ENCODE measurements at regions not wholly inside any gene's neighbourhood (a gene's known extent, or its start where the extent isn't known, plus 50 kb on each side); places are given as distances from the start of the nearest gene placed in this dataset.

- Mint-ChIP-seq H3K27me3 (ENCODE audit: insufficient read depth) (no peaks in the 10 kb centered on the region), H3K9me3 (peaks cover 2% of the 10 kb centered on the region), H3K36me3 (ENCODE audit: low read depth) (no peaks in the 10 kb centered on the region), H3K27ac (no peak overlapping the region), H3K4me1 (no peaks in the 10 kb centered on the region), H3K4me3 (no peak overlapping the region)
- Histone ChIP-seq H3K36me3 (ENCODE audit: control insufficient read depth, insufficient read depth, low read length) (no peaks in the 10 kb centered on the region), H3K27ac (ENCODE audit: low read depth, low read length) (no peak overlapping the region), H3K4me3 (ENCODE audit: low read length) (no peak overlapping the region), H3K9me3 (ENCODE audit: control insufficient read depth, low read length) (no peaks in the 10 kb centered on the region), H3K4me1 (ENCODE audit: control insufficient read depth, insufficient read depth, low read length) (no peaks in the 10 kb centered on the region), H3K27me3 (ENCODE audit: control insufficient read depth, insufficient read depth, low read length, poor library complexity, severe bottlenecking) (no peaks in the 10 kb centered on the region), H3K9ac (ENCODE audit: extremely low read depth, low read length, poor library complexity, severe bottlenecking) (no peak overlapping the region)
- 86 to 91% methylated on average over 1 of the region's 1 CpG for WGBS, 2 experiments (ENCODE audit: insufficient coverage in 1 of 2, insufficient read length in 1 of 2)
- DNase-seq: no peak
- TF ChIP-seq CTCF (conservative IDR thresholded peaks at IDR 0.05): no peak
Observed at GRCh38 chr3:173342679-173343078, 54.9 kb upstream of the NLGN1 start.

- Histone ChIP-seq H3K9ac (ENCODE audit: extremely low read depth, low read length, poor library complexity, severe bottlenecking) (no peak overlapping the region), H3K4me1 (ENCODE audit: control insufficient read depth, insufficient read depth, low read length) (no peaks in the 10 kb centered on the region), H3K36me3 (ENCODE audit: control insufficient read depth, insufficient read depth, low read length) (no peaks in the 10 kb centered on the region), H3K9me3 (ENCODE audit: control insufficient read depth, low read length) (no peaks in the 10 kb centered on the region), H3K4me3 (ENCODE audit: low read length) (no peak overlapping the region), H3K27ac (ENCODE audit: low read depth, low read length) (no peak overlapping the region), H3K27me3 (ENCODE audit: control insufficient read depth, insufficient read depth, low read length, poor library complexity, severe bottlenecking) (no peaks in the 10 kb centered on the region)
- Mint-ChIP-seq H3K27ac (no peak overlapping the region), H3K27me3 (ENCODE audit: insufficient read depth) (no peaks in the 10 kb centered on the region), H3K4me3 (no peak overlapping the region), H3K36me3 (ENCODE audit: low read depth) (no peaks in the 10 kb centered on the region), H3K4me1 (no peaks in the 10 kb centered on the region), H3K9me3 (peaks cover 2% of the 10 kb centered on the region)
- no peak for DNase-seq
- TF ChIP-seq CTCF (conservative IDR thresholded peaks at IDR 0.05): no peak
- 73 to 78% methylated on average over 2 of the region's 2 CpGs for WGBS, 2 experiments (ENCODE audit: insufficient coverage in 1 of 2, insufficient read length in 1 of 2)
Observed at GRCh38 chr3:173340626-173341025, 56.9 kb upstream of the NLGN1 start.

GRCh38 chr3:173336261-173336660, 61.3 kb upstream of the NLGN1 start:
- no peaks in the 10 kb centered on the region for H3K9me3 Mint-ChIP-seq
- TF ChIP-seq CTCF (conservative IDR thresholded peaks at IDR 0.05): no peak
- Histone ChIP-seq H3K9me3 (ENCODE audit: control insufficient read depth, low read length) (no peaks in the 10 kb centered on the region), H3K4me1 (ENCODE audit: control insufficient read depth, insufficient read depth, low read length) (peaks cover 1% of the 10 kb centered on the region), H3K9ac (ENCODE audit: extremely low read depth, low read length, poor library complexity, severe bottlenecking) (no peak overlapping the region), H3K27me3 (ENCODE audit: control insufficient read depth, insufficient read depth, low read length, poor library complexity, severe bottlenecking) (no peaks in the 10 kb centered on the region), H3K4me3 (ENCODE audit: low read length) (no peak overlapping the region), H3K36me3 (ENCODE audit: control insufficient read depth, insufficient read depth, low read length) (no peaks in the 10 kb centered on the region), H3K27ac (ENCODE audit: low read depth, low read length) (no peak overlapping the region)
- 94% methylated on average over 5 of the region's 5 CpGs; no CpG with 5 or more reads in 1 of the 2 experiments for WGBS, 2 experiments (ENCODE audit: insufficient coverage in 1 of 2, insufficient read length in 1 of 2)
- peaks cover 7% of the 10 kb centered on the region for H3K4me1 Mint-ChIP-seq
- DNase-seq: no peak
- no peak overlapping the region for H3K27ac Mint-ChIP-seq
- H3K4me3 Mint-ChIP-seq: no peak overlapping the region
- no peaks in the 10 kb centered on the region for H3K27me3 Mint-ChIP-seq (ENCODE audit: insufficient read depth)
- H3K36me3 Mint-ChIP-seq (ENCODE audit: low read depth): no peaks in the 10 kb centered on the region

Measured in endodermal cell (in vitro differentiated cells).